ENCODE measurements at regions not wholly inside any gene's neighbourhood (a gene's known extent, or its start where the extent isn't known, plus 50 kb on each side); places are given as distances from the start of the nearest gene placed in this dataset.

- TF ChIP-seq CHD2 (IDR thresholded peaks at IDR 0.05; ENCODE audit: low read length, partially characterized antibody): no peak
- TF ChIP-seq RCOR1 (IDR thresholded peaks at IDR 0.05; ENCODE audit: low read depth, low read length): no peak
Measured at GRCh38 chrX:46330513-46330912, 214.7 kb downstream of the ZNF674 start.
